ENCODE measurements at regions not wholly inside any gene's neighbourhood (a gene's known extent, or its start where the extent isn't known, plus 50 kb on each side); places are given as distances from the start of the nearest gene placed in this dataset.

DNA sequence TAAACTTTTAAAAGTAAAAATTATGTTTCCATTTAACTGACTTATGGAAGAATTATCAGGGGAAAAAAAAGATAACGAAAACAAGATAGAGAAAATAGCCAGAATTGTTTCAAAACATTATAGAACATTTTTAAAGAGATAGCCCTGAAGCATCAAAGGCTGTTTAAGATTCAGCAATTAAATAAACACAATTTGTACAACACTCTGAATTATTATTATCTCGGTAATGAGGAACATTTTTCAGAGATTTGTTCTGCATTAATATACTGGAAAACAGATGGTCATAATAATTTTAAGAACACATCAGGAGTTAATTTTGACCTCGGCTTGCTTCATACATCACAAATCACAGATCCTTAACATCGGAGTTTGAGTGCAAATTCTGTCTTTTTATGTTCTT lies 643.8 kb downstream of the SORCS1 start:
- in situ Hi-C loops (cut with MboI; ENCODE audit: low pct_unique_long_range_greater_than_20kb, low sequenced_read_pairs, unreplicated experiment): no loop called here
- DNase-seq (ENCODE audit: low spot score): no peak
- TF ChIP-seq, protein P1, sequence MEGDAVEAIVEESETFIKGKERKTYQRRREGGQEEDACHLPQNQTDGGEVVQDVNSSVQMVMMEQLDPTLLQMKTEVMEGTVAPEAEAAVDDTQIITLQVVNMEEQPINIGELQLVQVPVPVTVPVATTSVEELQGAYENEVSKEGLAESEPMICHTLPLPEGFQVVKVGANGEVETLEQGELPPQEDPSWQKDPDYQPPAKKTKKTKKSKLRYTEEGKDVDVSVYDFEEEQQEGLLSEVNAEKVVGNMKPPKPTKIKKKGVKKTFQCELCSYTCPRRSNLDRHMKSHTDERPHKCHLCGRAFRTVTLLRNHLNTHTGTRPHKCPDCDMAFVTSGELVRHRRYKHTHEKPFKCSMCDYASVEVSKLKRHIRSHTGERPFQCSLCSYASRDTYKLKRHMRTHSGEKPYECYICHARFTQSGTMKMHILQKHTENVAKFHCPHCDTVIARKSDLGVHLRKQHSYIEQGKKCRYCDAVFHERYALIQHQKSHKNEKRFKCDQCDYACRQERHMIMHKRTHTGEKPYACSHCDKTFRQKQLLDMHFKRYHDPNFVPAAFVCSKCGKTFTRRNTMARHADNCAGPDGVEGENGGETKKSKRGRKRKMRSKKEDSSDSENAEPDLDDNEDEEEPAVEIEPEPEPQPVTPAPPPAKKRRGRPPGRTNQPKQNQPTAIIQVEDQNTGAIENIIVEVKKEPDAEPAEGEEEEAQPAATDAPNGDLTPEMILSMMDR (IDR thresholded peaks at IDR 0.05; ENCODE audit: extremely low read depth, insufficient read depth, missing control alignments): no peak

DNA sequence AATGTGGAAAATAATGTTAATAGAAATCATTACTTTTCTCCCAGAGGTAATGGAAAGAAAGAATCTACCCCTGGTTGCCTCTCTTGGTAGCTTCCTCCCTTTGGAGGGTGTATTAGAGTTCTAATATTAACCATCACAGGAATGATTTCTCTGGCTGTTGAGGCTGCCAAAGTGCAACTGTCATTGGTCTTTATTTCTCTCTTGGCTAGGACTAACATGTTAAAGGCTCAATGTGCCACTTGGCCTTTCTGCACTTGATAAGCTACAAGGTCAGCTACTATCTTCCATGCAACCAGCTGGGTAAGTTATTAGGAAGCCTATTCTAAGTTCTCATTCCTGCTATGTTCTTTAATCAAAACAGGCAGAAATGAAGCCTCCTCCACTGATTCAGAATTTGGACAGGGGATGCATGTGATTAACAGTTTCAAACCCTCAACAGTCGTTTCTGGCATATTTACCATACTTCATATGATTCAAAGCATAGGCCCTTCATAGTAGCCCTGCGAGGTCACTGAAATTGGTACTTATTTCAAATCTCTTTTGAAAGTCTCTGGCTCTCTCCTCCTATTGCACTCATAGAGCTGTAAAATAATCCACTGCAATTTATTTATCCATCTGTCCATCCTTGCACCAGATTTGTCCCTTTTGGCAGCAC lies 645.0 kb downstream of the SORCS1 start:
- DNase-seq (ENCODE audit: low spot score): no peak
- in situ Hi-C loops (cut with MboI; ENCODE audit: low pct_unique_long_range_greater_than_20kb, low sequenced_read_pairs, unreplicated experiment): no loop called here
- TF ChIP-seq, protein P1 (IDR thresholded peaks at IDR 0.05; ENCODE audit: extremely low read depth, insufficient read depth, missing control alignments): no peak

DNA sequence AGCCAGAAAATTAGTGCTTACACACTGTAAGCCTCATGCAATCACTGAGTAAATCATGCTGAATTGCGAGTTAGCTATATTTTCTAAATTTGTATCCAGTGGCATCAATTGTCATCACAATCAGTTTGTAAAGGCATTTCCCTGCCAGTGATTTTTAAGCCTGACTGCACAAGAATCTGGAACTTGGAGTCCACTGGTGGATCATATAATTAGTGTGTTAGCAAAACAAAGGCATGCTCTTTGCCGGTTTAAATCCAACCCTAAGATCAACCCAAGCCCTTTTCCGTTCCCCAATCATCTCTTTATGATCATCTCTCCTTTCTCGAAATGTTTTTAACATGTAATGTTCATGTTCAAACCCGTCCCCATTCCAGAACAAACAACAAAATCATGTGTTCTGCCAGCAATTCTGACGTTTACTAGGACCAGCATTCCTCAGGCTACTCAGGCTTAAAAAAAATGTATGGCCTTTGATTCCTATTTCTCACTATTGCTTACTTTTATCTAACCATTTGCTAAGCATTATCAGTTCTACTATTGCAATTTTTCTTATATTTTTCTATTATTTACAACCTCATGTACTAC lies 649.2 kb downstream of the SORCS1 start:
- no peak for DNase-seq (ENCODE audit: low spot score)
- in situ Hi-C loops (cut with MboI; ENCODE audit: low pct_unique_long_range_greater_than_20kb, low sequenced_read_pairs, unreplicated experiment): no loop called here
- TF ChIP-seq, protein P1 (IDR thresholded peaks at IDR 0.05; ENCODE audit: extremely low read depth, insufficient read depth, missing control alignments): no peak

DNA sequence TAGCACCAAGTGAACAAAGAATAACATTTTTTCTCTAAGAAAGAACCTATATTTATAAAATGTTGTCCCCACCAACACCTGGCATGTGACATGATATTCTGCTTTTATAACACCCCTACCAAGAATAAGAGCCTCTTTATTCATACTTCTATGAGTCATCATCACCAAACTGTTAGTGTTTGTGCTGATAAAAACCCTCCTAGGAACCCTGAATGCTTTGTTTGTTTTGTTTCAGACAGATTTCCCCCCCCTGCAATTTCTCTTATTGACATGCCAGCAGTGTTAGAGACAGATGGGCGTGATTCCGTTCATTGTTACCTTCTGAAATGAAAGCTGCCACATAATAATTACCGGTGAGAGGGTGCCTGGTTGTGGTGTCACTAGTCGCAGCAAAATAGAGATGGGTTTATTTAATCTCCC lies 651.1 kb downstream of the SORCS1 start:
- no peak for DNase-seq (ENCODE audit: low spot score)
- TF ChIP-seq, protein P1 (IDR thresholded peaks at IDR 0.05; ENCODE audit: extremely low read depth, insufficient read depth, missing control alignments): no peak
- in situ Hi-C loops (cut with MboI; ENCODE audit: low pct_unique_long_range_greater_than_20kb, low sequenced_read_pairs, unreplicated experiment): no loop called here

DNA sequence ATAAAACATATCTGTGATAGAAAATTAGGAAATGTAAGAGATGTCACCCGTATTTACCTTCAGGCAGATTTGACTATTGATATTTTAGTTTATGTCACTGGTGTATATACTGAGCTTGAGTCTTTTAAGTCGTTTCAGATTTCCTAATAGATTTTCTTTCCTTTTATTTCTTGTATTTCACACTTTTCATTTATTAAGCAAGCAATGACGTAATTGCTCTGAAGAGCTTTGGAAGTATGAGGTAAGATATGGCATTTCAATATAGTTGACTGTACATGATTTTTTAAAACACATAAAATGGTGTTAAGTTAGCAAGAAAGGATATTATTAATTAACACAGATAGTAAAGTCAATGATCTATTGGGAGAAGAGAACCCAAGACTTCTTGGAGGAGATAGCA lies 652.6 kb downstream of the SORCS1 start:
- in situ Hi-C loops (cut with MboI; ENCODE audit: low pct_unique_long_range_greater_than_20kb, low sequenced_read_pairs, unreplicated experiment): no loop called here
- TF ChIP-seq, protein P1 (IDR thresholded peaks at IDR 0.05; ENCODE audit: extremely low read depth, insufficient read depth, missing control alignments): no peak
- DNase-seq (ENCODE audit: low spot score): no peak

DNA sequence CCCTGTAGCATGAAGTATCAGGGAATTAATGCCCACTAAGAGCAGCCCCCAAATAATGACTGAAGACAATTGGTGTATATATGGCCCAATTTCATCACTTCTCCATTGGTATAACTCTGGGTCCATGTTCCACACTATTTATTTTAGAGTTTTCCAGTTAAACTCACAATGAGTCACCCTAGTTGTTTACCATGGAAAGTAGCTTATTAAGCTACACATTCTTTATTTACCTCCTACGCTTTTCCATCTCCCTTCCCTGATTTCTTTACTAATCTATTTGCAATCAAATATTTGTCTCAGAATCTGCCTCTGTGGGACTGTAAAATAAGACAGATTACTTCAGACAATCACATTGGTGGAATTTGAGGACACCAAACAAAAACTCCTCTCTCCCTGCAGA lies 655.6 kb downstream of the SORCS1 start:
- TF ChIP-seq, protein P1 (IDR thresholded peaks at IDR 0.05; ENCODE audit: extremely low read depth, insufficient read depth, missing control alignments): no peak
- in situ Hi-C loops (cut with MboI; ENCODE audit: low pct_unique_long_range_greater_than_20kb, low sequenced_read_pairs, unreplicated experiment): no loop called here

More for the DNA sequence above, 655.6 kb downstream of the SORCS1 start:
- no peak for DNase-seq (ENCODE audit: low spot score)

Data from GM13977 (cell line).